AG04450 (cell line): ENCODE measurements at regions not wholly inside any gene's neighbourhood (a gene's known extent, or its start where the extent isn't known, plus 50 kb on each side); places are given as distances from the start of the nearest gene placed in this dataset.
A peak's percentile ranks its signal among the peaks of the same experiment; 100 is the strongest.

Experiments used
- CTCF ChIA-PET: fragments of 300-600, 350-600 bp; formaldehyde crosslinking; extraction: SDS; loops from one replicate; lab custom pipeline; 2022; ENCODE audit warnings: antibody characterized with exemption, inconsistent platforms; lab: Charles Lee
- POLR2A ChIA-PET: fragments of 350-600 bp; formaldehyde crosslinking; extraction: SDS; loops from one replicate; lab custom pipeline; 2021; ENCODE audit warnings: antibody characterized with exemption, inconsistent platforms; lab: Yijun Ruan, JAX
- DNase-seq: peaks from one replicate; pipeline ENCODE4 v3.0.0-alpha.2; 2011; ENCODE audit warnings: low read depth, low spot score
- H3K27ac ChIP-seq: one replicate; pipeline ENCODE4 v1.5.1; 2012; ENCODE audit warnings: low read depth, low read length, control low read depth
- H3K27me3 ChIP-seq: one replicate; pipeline ENCODE4 v1.6.0; 2012; ENCODE audit warnings: low read length; ENCODE audit not compliant: control insufficient read depth, insufficient read depth
- H3K4me3 ChIP-seq: 2 replicates; pipeline ENCODE4 v1.5.1; 2011; ENCODE audit warnings: mild to moderate bottlenecking, low read depth, low read length, control low read depth
- H3K9me3 ChIP-seq: 2 replicates; pipeline ENCODE4 v1.5.1; 2012; ENCODE audit warnings: low read length; ENCODE audit not compliant: control insufficient read depth, insufficient read depth
- CTCF ChIP-seq: IDR thresholded peaks from 2 replicates; pipeline ENCODE4 v1.5.1; 2011; ENCODE audit warnings: low read depth, low read length, control low read depth, inconsistent platforms

GRCh38 chr3:72496051-72496670 is 352.1 kb downstream of the SHQ1 start:
- DNase-seq, result no peak
- POLR2A ChIA-PET, result interaction anchor here (1.0 kb wide), 1 partner anchor 9 kb away, joined by 4 read pairs; no protein-coding TSS in a partner anchor
- Histone ChIP-seq H3K27me3 (peaks cover 14% of the 10 kb centered on the region), H3K27ac (no peak overlapping the region), H3K4me3 (no peak overlapping the region), H3K9me3 (peaks cover 4% of the 10 kb centered on the region; the same call in 1 of the 2 replicates)
- CTCF ChIA-PET, result no interaction called here
- no peak for TF ChIP-seq CTCF

GRCh38 chr3:72494626-72495025 is 353.6 kb downstream of the SHQ1 start:
- Histone ChIP-seq H3K9me3 (peaks cover 4% of the 10 kb centered on the region; the same call in 1 of the 2 replicates), H3K27me3 (peaks cover 5% of the 10 kb centered on the region), H3K27ac (no peak overlapping the region), H3K4me3 (no peak overlapping the region)
- ChIA-PET POLR2A (no interaction called here), CTCF (no interaction called here)
- no peak for TF ChIP-seq CTCF
- no peak for DNase-seq

- no peak for DNase-seq
- ChIA-PET CTCF (no interaction called here), POLR2A (no interaction called here)
- no peak for TF ChIP-seq CTCF
- no peak overlapping the region for H3K27ac ChIP-seq
- H3K27me3 ChIP-seq, result peaks cover 5% of the 10 kb centered on the region
- peaks cover 4% of the 10 kb centered on the region; the same call in 1 of the 2 replicates for H3K9me3 ChIP-seq
- H3K4me3 ChIP-seq, result no peak overlapping the region
These were observed 354.1 kb downstream of the SHQ1 start for GRCh38 chr3:72494130-72494529.

GRCh38 chr3:72492240-72492639 is 356.0 kb downstream of the SHQ1 start:
- Histone ChIP-seq H3K9me3 (peaks cover 4% of the 10 kb centered on the region; the same call in 1 of the 2 replicates), H3K4me3 (no peak overlapping the region), H3K27ac (peak overlapping the region; percentile 75), H3K27me3 (peaks cover 3% of the 10 kb centered on the region)
- DNase-seq, result peak; percentile 71
- POLR2A ChIA-PET, result no interaction called here
- TF ChIP-seq CTCF, result no peak
- CTCF ChIA-PET, result no interaction called here

DNA sequence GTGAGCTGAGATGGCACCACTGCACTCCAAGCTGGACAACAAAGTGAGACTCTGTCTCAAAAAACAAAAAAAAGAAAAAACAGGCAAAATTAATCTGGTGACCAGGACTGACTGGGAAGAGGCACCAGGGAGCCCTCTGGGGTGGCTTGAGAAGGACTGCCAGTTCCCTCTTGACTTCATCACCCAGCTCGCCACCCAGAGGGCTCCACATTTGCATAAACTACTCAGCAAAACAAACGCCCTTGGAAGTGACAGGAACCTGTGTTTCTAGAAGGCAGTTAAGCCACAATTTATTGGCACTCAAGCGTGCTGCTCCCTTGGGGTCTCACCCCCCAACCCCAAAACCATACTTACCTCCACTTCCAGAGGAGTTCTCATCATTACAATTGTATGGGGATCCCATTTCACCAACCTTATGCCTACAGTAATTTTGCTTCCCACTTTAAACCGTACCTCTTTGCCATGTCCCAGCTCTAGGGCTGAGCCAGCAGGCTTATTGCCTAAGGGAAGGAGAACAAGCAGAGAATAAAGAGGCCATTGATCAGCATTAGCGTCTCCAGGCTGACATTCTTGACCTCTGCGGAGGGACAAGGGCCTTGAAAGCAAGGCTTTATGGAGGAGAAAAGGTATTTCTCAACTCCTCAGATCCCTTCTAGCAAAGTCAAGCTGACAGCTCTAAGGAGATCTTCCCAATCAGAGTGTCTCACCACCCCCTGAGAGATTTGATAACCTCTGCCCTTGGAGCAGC is 357.4 kb downstream of the SHQ1 start:
- CTCF ChIA-PET, result no interaction called here
- peaks cover 3% of the 10 kb centered on the region for H3K27me3 ChIP-seq
- H3K27ac ChIP-seq, result no peak overlapping the region
- no peak for TF ChIP-seq CTCF
- POLR2A ChIA-PET, result no interaction called here
- H3K9me3 ChIP-seq, result peaks cover 4% of the 10 kb centered on the region; the same call in 1 of the 2 replicates
- DNase-seq, result no peak
- H3K4me3 ChIP-seq, result no peak overlapping the region
